Neural progenitor cell (in vitro differentiated cells): ENCODE measurements at regions not wholly inside any gene's neighbourhood (a gene's known extent, or its start where the extent isn't known, plus 50 kb on each side); places are given as distances from the start of the nearest gene placed in this dataset.
"Not testable (repeated sequence)": the region's sequence is repeated elsewhere in the genome, so short reads cannot be mapped to it uniquely, and the experiment has no call there.

Experiments used
- DNase-seq: peaks from one replicate; pipeline ENCODE4 v3.0.0-alpha.2; 2016; ENCODE audit warnings: low spot score
- H2AFZ ChIP-seq: fragments of 200-600 bp; sonication (generic); replicated peaks from 2 replicates; pipeline ENCODE4 v1.6.1; 2016; ENCODE audit warnings: antibody characterized with exemption
- H3F3A ChIP-seq: fragments of 200-600 bp; sonication (generic); 2 replicates; pipeline ENCODE4 v1.6.1; 2016; ENCODE audit warnings: antibody characterized with exemption, low read depth
- H3K27ac ChIP-seq: fragments of 200-600 bp; sonication (generic); 2 replicates; pipeline ENCODE4 v1.5.1; 2016; ENCODE audit warnings: mild to moderate bottlenecking
- H3K27me3 ChIP-seq: fragments of 200-600 bp; sonication (generic); 2 replicates; pipeline ENCODE4 v1.6.1; 2016; ENCODE audit warnings: mild to moderate bottlenecking, moderate library complexity
- H3K36me3 ChIP-seq: fragments of 200-600 bp; sonication (generic); 2 replicates; pipeline ENCODE4 v1.5.1; 2016
- H3K4me1 ChIP-seq: fragments of 200-600 bp; sonication (generic); 2 replicates; pipeline ENCODE4 v1.6.1; 2016; ENCODE audit warnings: mixed run types
- H3K4me2 ChIP-seq: fragments of 200-600 bp; sonication (generic); 2 replicates; pipeline ENCODE4 v1.6.1; 2016
- H3K4me3 ChIP-seq: fragments of 200-600 bp; sonication (generic); 2 replicates; pipeline ENCODE4 v1.5.1; 2016
- H3K79me2 ChIP-seq: fragments of 200-600 bp; sonication (generic); 2 replicates; pipeline ENCODE4 v1.6.1; 2016; ENCODE audit warnings: low read depth
- H3K9ac ChIP-seq: fragments of 200-600 bp; sonication (generic); 2 replicates; pipeline ENCODE4 v1.6.1; 2016
- H3K9me3 ChIP-seq: fragments of 200-600 bp; sonication (generic); 2 replicates; pipeline ENCODE4 v1.5.1; 2016; ENCODE audit warnings: low read depth
- H4K20me1 ChIP-seq: fragments of 200-600 bp; sonication (generic); 2 replicates; pipeline ENCODE4 v1.6.1; 2016; ENCODE audit warnings: low read depth
- H3K27ac Mint-ChIP-seq: 3 replicates; pipeline ENCODE4 v1.8.0; 2021; ENCODE audit warnings: mixed read lengths
- H3K27me3 Mint-ChIP-seq: 2 replicates; pipeline ENCODE4 v1.8.0; 2022; ENCODE audit warnings: low read depth, mild to moderate bottlenecking, inconsistent platforms, moderate library complexity, mixed read lengths; ENCODE audit not compliant: insufficient read depth
- H3K36me3 Mint-ChIP-seq: 3 replicates; pipeline ENCODE4 v1.8.0; 2021; ENCODE audit warnings: mixed read lengths
- H3K4me1 Mint-ChIP-seq: 3 replicates; pipeline ENCODE4 v1.8.0; 2021; ENCODE audit warnings: mixed read lengths
- H3K4me3 Mint-ChIP-seq: 3 replicates; pipeline ENCODE4 v1.8.0; 2021; ENCODE audit warnings: mild to moderate bottlenecking, moderate library complexity, mixed read lengths
- H3K9me3 Mint-ChIP-seq: 3 replicates; pipeline ENCODE4 v1.8.0; 2020; ENCODE audit warnings: mixed read lengths
- EZH2 ChIP-seq: fragments of 200-600 bp; sonication (generic); IDR thresholded peaks from 2 replicates; pipeline ENCODE4 v1.6.1; 2017; ENCODE audit warnings: antibody characterized with exemption, mild to moderate bottlenecking, moderate library complexity
- EZH2phosphoT487 ChIP-seq: fragments of 200-600 bp; sonication (generic); IDR thresholded peaks from 2 replicates; pipeline ENCODE4 v1.6.1; 2017; ENCODE audit warnings: antibody characterized with exemption
- TF ChIP-seq, protein P1 (sequence below): fragments of 200-600 bp; sonication (generic); IDR thresholded peaks from 2 replicates; pipeline ENCODE4 v1.5.1; 2017; ENCODE audit warnings: antibody characterized with exemption, mild to moderate bottlenecking

DNA sequence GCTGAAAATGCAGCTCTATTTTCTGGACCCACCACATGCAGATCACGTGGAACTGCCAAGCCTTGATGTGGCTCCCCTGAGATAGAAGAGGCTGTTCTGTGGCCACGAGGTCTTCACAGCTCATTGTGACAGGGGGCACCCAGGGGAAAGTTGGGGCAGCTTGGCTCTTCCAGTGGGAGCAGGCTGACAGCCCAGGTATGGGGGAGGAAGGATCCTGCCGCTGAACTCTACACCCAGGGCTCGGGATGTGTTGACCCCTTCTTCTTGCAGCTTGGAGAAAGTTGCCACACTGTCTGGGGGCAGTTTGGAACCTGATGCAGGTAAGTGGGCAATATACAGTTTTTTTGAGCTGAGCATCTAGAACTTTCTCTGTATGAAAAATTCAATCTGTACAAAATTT lies 133.6 kb upstream of the PITX1 start:
- H3K36me3 Mint-ChIP-seq = no peaks in the 10 kb centered on the region
- no peak overlapping the region for H3K27ac Mint-ChIP-seq
- Histone ChIP-seq H2AFZ (no peak overlapping the region), H3K9ac (no peak overlapping the region), H3K9me3 (no peaks in the 10 kb centered on the region), H4K20me1 (no peaks in the 10 kb centered on the region), H3F3A (no peaks in the 10 kb centered on the region), H3K4me3 (no peak overlapping the region), H3K4me2 (no peak overlapping the region), H3K36me3 (no peaks in the 10 kb centered on the region), H3K27me3 (peaks cover 92% of the 10 kb centered on the region), H3K27ac (no peak overlapping the region), H3K79me2 (no peaks in the 10 kb centered on the region), H3K4me1 (no peaks in the 10 kb centered on the region)
- H3K27me3 Mint-ChIP-seq = peaks cover 23% of the 10 kb centered on the region
- TF ChIP-seq, protein P1, sequence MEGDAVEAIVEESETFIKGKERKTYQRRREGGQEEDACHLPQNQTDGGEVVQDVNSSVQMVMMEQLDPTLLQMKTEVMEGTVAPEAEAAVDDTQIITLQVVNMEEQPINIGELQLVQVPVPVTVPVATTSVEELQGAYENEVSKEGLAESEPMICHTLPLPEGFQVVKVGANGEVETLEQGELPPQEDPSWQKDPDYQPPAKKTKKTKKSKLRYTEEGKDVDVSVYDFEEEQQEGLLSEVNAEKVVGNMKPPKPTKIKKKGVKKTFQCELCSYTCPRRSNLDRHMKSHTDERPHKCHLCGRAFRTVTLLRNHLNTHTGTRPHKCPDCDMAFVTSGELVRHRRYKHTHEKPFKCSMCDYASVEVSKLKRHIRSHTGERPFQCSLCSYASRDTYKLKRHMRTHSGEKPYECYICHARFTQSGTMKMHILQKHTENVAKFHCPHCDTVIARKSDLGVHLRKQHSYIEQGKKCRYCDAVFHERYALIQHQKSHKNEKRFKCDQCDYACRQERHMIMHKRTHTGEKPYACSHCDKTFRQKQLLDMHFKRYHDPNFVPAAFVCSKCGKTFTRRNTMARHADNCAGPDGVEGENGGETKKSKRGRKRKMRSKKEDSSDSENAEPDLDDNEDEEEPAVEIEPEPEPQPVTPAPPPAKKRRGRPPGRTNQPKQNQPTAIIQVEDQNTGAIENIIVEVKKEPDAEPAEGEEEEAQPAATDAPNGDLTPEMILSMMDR = no peak
- TF ChIP-seq EZH2 (no peak), EZH2phosphoT487 (no peak)
- no peak overlapping the region for H3K4me3 Mint-ChIP-seq
- no peaks in the 10 kb centered on the region for H3K4me1 Mint-ChIP-seq
- H3K9me3 Mint-ChIP-seq = no peaks in the 10 kb centered on the region
- DNase-seq = no peak

DNA sequence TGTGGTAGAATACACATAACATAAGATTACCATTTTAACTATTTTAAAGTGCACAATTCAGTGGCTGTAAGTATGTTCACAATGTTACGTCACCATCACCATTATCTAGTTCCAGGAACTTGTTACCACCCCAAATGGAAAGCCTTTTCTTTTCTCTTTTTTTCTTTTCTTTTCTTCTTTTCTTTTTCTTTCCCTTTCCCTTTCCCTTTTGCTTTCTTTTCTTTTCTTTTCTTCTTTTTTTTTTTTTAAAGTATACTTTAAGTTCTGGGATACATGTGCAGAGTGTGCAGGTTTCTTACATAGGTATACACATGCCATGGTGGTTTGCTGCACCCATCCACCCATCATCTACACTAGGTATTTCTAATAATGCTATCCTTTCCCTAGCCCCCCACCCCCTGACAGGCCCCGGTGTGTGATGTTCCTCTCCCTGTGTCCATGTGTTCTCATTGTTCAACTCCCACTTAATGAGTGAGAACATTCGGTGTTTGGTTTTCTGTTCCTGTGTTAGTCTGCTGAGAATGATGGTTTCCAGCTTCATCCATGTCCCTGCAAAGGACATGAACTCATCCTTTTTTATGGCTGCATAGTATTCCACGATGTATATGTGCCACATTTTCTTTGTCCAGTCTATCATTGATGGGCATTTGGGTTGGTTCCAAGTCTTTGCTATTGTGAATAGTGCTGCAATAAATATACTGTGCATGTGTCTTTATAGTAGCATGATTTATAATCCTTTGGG lies 131.0 kb upstream of the PITX1 start:
- not testable (repeated sequence) for H3K9me3 ChIP-seq, DNase-seq, H3F3A ChIP-seq, H3K36me3 Mint-ChIP-seq, H2AFZ ChIP-seq, H3K9me3 Mint-ChIP-seq, H3K27ac ChIP-seq, H3K27ac Mint-ChIP-seq, H3K36me3 ChIP-seq, H3K4me1 Mint-ChIP-seq, H4K20me1 ChIP-seq, H3K9ac ChIP-seq, H3K79me2 ChIP-seq, H3K4me3 ChIP-seq, H3K4me1 ChIP-seq, H3K4me3 Mint-ChIP-seq, H3K4me2 ChIP-seq
- peaks cover 15% of the 10 kb centered on the region for H3K27me3 Mint-ChIP-seq
- peaks cover 92% of the 10 kb centered on the region for H3K27me3 ChIP-seq

DNA sequence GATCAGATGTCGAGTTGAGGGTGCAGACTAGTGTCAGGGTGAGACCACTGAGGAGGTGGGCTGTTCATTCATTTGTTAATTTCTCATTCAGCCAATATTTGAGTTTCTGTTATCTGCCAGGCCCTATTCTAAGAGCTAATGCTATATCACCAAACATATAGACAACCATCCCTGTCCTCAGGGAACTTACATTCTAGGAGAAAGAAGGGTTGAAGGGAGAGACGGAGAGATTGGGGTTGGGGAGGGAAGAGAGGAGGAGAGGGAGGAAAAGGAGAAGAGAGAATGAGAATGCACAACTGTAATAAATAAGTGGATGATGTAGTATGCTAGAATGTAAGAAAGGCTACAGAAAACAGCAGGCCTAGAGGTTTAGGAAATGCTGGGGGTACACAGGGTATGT lies 129.9 kb upstream of the PITX1 start:
- Histone ChIP-seq H3K27me3 (peaks cover 92% of the 10 kb centered on the region), H3K4me2 (no peak overlapping the region), H3K4me1 (no peaks in the 10 kb centered on the region), H3K4me3 (no peak overlapping the region), H4K20me1 (no peaks in the 10 kb centered on the region), H3K27ac (no peak overlapping the region), H3K9ac (no peak overlapping the region), H3K9me3 (no peaks in the 10 kb centered on the region), H2AFZ (no peak overlapping the region), H3K79me2 (no peaks in the 10 kb centered on the region), H3F3A (no peaks in the 10 kb centered on the region), H3K36me3 (no peaks in the 10 kb centered on the region)
- Mint-ChIP-seq H3K27me3 (peaks cover 15% of the 10 kb centered on the region), H3K4me1 (peaks cover 3% of the 10 kb centered on the region), H3K4me3 (no peak overlapping the region), H3K9me3 (peaks cover 15% of the 10 kb centered on the region), H3K27ac (no peak overlapping the region), H3K36me3 (no peaks in the 10 kb centered on the region)
- no peak for TF ChIP-seq EZH2
- no peak for TF ChIP-seq EZH2phosphoT487
- TF ChIP-seq, protein P1 = no peak
- DNase-seq = no peak

DNA sequence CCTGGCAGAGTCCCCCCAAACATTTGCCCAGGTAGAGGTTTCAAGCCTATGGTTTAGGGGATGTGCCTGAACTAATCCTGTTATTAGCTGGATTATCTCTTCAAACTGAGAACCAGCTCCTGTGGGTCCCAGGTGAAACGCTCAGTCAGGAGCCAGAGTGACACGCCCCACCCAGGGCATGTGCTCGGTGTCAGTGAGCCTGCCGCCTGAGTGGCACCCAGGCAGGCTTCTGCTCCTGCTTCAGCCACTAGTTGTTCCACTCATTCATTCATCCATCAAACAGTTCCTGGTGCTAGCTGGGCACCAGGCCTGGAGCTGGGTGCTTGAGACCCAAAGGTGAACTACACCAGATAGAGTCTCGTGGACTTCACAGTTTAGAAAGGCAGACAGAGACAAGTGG lies 129.4 kb upstream of the PITX1 start:
- Histone ChIP-seq H3K27ac (no peak overlapping the region), H3K4me3 (no peak overlapping the region), H4K20me1 (no peaks in the 10 kb centered on the region), H3F3A (no peaks in the 10 kb centered on the region), H3K9me3 (no peaks in the 10 kb centered on the region), H2AFZ (no peak overlapping the region), H3K9ac (no peak overlapping the region), H3K36me3 (no peaks in the 10 kb centered on the region), H3K4me1 (no peaks in the 10 kb centered on the region), H3K27me3 (peaks cover 92% of the 10 kb centered on the region), H3K79me2 (no peaks in the 10 kb centered on the region), H3K4me2 (no peak overlapping the region)
- H3K27ac Mint-ChIP-seq = no peak overlapping the region
- TF ChIP-seq EZH2 (no peak), EZH2phosphoT487 (no peak)
- TF ChIP-seq, protein P1 = no peak
- no peak for DNase-seq
- peaks cover 3% of the 10 kb centered on the region for H3K4me1 Mint-ChIP-seq
- peaks cover 9% of the 10 kb centered on the region for H3K27me3 Mint-ChIP-seq
- H3K36me3 Mint-ChIP-seq = no peaks in the 10 kb centered on the region
- H3K4me3 Mint-ChIP-seq = no peak overlapping the region
- H3K9me3 Mint-ChIP-seq = peaks cover 19% of the 10 kb centered on the region
